Neural cell (in vitro differentiated cells): ENCODE measurements at regions not wholly inside any gene's neighbourhood (a gene's known extent, or its start where the extent isn't known, plus 50 kb on each side); places are given as distances from the start of the nearest gene placed in this dataset.

ENCODE experiments used
- H2AFZ ChIP-seq: fragments of 200-600, 300-800 bp; sonication (generic), shearing (Covaris generic); 2 replicates; pipeline ENCODE4 v1.6.0; 2014; ENCODE audit warnings: low read depth, mild to moderate bottlenecking, antibody characterized with exemption, low read length, moderate library complexity
- H3F3A ChIP-seq: fragments of 200-600 bp; shearing (Covaris generic); 2 replicates; pipeline ENCODE4 v1.6.1; 2016; ENCODE audit warnings: mild to moderate bottlenecking, moderate library complexity, mixed read lengths, antibody characterized with exemption, low read length; ENCODE audit not compliant: insufficient read depth, poor library complexity, severe bottlenecking
- H3K27ac ChIP-seq: fragments of 200-600, 300-800 bp; sonication (generic), shearing (Covaris generic); 2 replicates; pipeline ENCODE4 v1.5.1; 2014; ENCODE audit warnings: mild to moderate bottlenecking, low read length, moderate library complexity
- H3K27me3 ChIP-seq: fragments of 300-800, 200-600 bp; sonication (generic), shearing (Covaris generic); 2 replicates; pipeline ENCODE4 v1.6.0; 2014; ENCODE audit warnings: mild to moderate bottlenecking, low read depth, low read length, moderate library complexity; ENCODE audit not compliant: insufficient read depth
- H3K36me3 ChIP-seq: fragments of 300-800, 200-600 bp; sonication (generic), shearing (Covaris generic); 2 replicates; pipeline ENCODE4 v1.5.1; 2014; ENCODE audit warnings: mild to moderate bottlenecking, antibody characterized with exemption, low read length, moderate library complexity; ENCODE audit not compliant: insufficient read depth
- H3K4me2 ChIP-seq: fragments of 300-800, 200-600 bp; sonication (generic), shearing (Covaris generic); 2 replicates; pipeline ENCODE4 v1.6.0; 2014; ENCODE audit warnings: mild to moderate bottlenecking, low read length
- H3K4me3 ChIP-seq: fragments of 300-800, 200-600 bp; sonication (generic), shearing (Covaris generic); 2 replicates; pipeline ENCODE4 v1.5.1; 2014; ENCODE audit warnings: mild to moderate bottlenecking, low read length, moderate library complexity
- H3K79me2 ChIP-seq: fragments of 200-600 bp; shearing (Covaris generic); replicated peaks from 2 replicates; pipeline ENCODE4 v1.6.0; 2014; ENCODE audit warnings: mild to moderate bottlenecking, low read length, moderate library complexity; ENCODE audit not compliant: insufficient read depth
- H3K9ac ChIP-seq: fragments of 300-800, 200-600 bp; sonication (generic), shearing (Covaris generic); 2 replicates; pipeline ENCODE4 v1.6.1; 2016; ENCODE audit warnings: mild to moderate bottlenecking, low read length, mixed read lengths
- H3K9me2 ChIP-seq: fragments of 200-600 bp; shearing (Covaris generic); 2 replicates; pipeline ENCODE4 v1.6.1; 2016; ENCODE audit warnings: mild to moderate bottlenecking, low read length, mixed read lengths; ENCODE audit not compliant: insufficient read depth
- H3K9me3 ChIP-seq: fragments of 200-600, 300-800 bp; sonication (generic), shearing (Covaris generic); 2 replicates; pipeline ENCODE4 v1.6.1; 2016; ENCODE audit warnings: mild to moderate bottlenecking, mixed run types, low read length, moderate library complexity, mixed read lengths
- H4K20me1 ChIP-seq: fragments of 200-600 bp; shearing (Covaris generic); 2 replicates; pipeline ENCODE4 v1.6.1; 2016; ENCODE audit warnings: mild to moderate bottlenecking, mixed run types; ENCODE audit not compliant: insufficient read depth
- EP300 ChIP-seq: fragments of 450-650 bp; conservative IDR thresholded peaks from 2 replicates; pipeline ENCODE4 v1.6.1; 2014; ENCODE audit warnings: antibody characterized with exemption, mild to moderate bottlenecking, moderate library complexity; ENCODE audit not compliant: poor library complexity, severe bottlenecking
- EZH2 ChIP-seq: fragments of 200-600, 300-800 bp; shearing (Covaris generic), sonication (generic); IDR thresholded peaks from 2 replicates; pipeline ENCODE4 v1.6.1; 2014; ENCODE audit warnings: antibody characterized with exemption, low read length, borderline replicate concordance, mild to moderate bottlenecking; ENCODE audit not compliant: insufficient read depth, poor library complexity, severe bottlenecking
- MXI1 ChIP-seq: fragments of 450-650 bp; conservative IDR thresholded peaks from 2 replicates; pipeline ENCODE4 v1.6.1; 2014; ENCODE audit warnings: antibody characterized with exemption, mild to moderate bottlenecking; ENCODE audit not compliant: poor library complexity, severe bottlenecking
- POLR2AphosphoS5 ChIP-seq: IDR thresholded peaks from 2 replicates; pipeline ENCODE4 v1.6.1; 2012
- RAD21 ChIP-seq: fragments of 450-650 bp; conservative IDR thresholded peaks from 2 replicates; pipeline ENCODE4 v1.6.1; 2014; ENCODE audit warnings: antibody characterized with exemption, mild to moderate bottlenecking, moderate library complexity
- SMC3 ChIP-seq: fragments of 450-650 bp; conservative IDR thresholded peaks from 2 replicates; pipeline ENCODE4 v1.6.1; 2014; ENCODE audit warnings: antibody characterized with exemption, mild to moderate bottlenecking, moderate library complexity; ENCODE audit not compliant: poor library complexity
- TAF1 ChIP-seq: IDR thresholded peaks from 2 replicates; pipeline ENCODE4 v1.6.1; 2012; ENCODE audit warnings: low read depth
- TF ChIP-seq, protein P1 (sequence below): fragments of 450-650 bp; IDR thresholded peaks from 2 replicates; pipeline ENCODE4 v1.5.1; 2014; ENCODE audit warnings: antibody characterized with exemption, mild to moderate bottlenecking, moderate library complexity; ENCODE audit not compliant: poor library complexity, severe bottlenecking
- TF ChIP-seq, protein P2 (sequence below): IDR thresholded peaks from 2 replicates; pipeline ENCODE4 v1.6.1; 2012; ENCODE audit warnings: borderline replicate concordance

DNA sequence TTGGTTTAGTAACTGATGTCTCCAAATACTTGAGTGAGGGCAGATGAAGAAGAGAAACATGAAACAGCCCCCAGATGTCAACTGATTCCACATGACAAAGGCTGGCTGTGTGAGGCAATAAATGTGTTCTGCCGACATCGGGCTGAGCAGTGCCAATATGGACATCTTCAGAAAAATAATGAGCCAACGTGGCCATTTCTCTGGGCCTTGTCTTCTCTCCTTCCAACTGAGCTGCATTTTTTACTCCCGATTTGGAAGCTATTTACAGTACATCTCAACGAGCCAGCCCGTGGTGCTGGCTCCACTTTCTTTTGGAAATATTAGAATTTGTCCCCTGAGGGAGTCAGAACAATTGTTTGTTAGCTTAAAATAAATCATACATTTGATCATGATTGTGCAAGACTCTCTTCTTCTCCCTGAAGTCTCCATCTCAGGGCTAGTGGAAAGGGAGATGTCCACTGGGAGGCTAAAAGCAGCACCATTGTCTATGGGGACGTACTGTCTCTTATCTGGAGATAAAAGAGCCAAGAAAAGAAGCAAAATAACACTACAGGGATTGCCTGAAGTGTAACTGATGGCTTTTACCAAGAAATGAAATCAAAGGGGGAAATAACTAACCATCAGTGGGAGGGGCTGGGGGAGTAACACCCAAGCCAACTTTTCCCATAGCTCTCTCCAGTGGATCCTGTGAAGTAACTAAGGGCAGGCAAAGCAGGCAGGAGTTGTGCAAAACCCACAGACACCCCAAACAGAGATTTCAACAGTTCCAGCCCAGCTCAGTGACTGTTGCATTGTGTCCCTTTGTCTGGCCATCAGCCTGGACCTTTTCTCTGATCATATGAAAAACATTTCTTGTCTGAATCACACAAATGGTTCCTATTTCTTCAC lies 114.8 kb downstream of the RDH14 start:
- no peaks in the 10 kb centered on the region for H3F3A ChIP-seq
- TF ChIP-seq POLR2AphosphoS5 (no peak), SMC3 (no peak), EP300 (no peak), MXI1 (no peak), EZH2 (no peak), TAF1 (no peak), RAD21 (no peak)
- TF ChIP-seq, protein P1, sequence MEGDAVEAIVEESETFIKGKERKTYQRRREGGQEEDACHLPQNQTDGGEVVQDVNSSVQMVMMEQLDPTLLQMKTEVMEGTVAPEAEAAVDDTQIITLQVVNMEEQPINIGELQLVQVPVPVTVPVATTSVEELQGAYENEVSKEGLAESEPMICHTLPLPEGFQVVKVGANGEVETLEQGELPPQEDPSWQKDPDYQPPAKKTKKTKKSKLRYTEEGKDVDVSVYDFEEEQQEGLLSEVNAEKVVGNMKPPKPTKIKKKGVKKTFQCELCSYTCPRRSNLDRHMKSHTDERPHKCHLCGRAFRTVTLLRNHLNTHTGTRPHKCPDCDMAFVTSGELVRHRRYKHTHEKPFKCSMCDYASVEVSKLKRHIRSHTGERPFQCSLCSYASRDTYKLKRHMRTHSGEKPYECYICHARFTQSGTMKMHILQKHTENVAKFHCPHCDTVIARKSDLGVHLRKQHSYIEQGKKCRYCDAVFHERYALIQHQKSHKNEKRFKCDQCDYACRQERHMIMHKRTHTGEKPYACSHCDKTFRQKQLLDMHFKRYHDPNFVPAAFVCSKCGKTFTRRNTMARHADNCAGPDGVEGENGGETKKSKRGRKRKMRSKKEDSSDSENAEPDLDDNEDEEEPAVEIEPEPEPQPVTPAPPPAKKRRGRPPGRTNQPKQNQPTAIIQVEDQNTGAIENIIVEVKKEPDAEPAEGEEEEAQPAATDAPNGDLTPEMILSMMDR: no peak
- TF ChIP-seq, protein P2, sequence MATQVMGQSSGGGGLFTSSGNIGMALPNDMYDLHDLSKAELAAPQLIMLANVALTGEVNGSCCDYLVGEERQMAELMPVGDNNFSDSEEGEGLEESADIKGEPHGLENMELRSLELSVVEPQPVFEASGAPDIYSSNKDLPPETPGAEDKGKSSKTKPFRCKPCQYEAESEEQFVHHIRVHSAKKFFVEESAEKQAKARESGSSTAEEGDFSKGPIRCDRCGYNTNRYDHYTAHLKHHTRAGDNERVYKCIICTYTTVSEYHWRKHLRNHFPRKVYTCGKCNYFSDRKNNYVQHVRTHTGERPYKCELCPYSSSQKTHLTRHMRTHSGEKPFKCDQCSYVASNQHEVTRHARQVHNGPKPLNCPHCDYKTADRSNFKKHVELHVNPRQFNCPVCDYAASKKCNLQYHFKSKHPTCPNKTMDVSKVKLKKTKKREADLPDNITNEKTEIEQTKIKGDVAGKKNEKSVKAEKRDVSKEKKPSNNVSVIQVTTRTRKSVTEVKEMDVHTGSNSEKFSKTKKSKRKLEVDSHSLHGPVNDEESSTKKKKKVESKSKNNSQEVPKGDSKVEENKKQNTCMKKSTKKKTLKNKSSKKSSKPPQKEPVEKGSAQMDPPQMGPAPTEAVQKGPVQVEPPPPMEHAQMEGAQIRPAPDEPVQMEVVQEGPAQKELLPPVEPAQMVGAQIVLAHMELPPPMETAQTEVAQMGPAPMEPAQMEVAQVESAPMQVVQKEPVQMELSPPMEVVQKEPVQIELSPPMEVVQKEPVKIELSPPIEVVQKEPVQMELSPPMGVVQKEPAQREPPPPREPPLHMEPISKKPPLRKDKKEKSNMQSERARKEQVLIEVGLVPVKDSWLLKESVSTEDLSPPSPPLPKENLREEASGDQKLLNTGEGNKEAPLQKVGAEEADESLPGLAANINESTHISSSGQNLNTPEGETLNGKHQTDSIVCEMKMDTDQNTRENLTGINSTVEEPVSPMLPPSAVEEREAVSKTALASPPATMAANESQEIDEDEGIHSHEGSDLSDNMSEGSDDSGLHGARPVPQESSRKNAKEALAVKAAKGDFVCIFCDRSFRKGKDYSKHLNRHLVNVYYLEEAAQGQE: no peak

DNA sequence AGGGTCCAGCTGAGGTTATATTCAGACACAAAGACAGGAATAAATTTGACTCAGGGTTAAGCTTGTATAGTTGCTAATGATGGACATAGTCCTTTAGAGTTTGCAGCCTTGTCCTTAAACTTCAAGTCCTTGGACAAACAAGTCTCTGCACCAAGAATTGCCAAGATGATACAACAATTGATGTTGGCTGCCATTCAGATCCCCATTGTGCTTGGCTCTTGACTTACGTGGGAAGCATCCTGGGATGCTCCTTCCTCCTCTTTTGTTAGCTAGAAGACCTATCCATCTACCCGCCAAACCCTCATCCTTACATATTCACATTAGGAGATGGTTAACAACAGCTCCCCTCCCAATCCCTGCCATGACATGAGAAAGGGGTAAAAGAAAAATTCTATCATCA lies 115.6 kb downstream of the RDH14 start:
- no peak for TF ChIP-seq POLR2AphosphoS5
- TF ChIP-seq TAF1: no peak
- no peak for TF ChIP-seq RAD21
- TF ChIP-seq, protein P1: no peak
- no peak for TF ChIP-seq MXI1
- TF ChIP-seq SMC3: no peak
- TF ChIP-seq EZH2: no peak
- no peak for TF ChIP-seq EP300
- TF ChIP-seq, protein P2: no peak
- no peak overlapping the region for H3K9ac ChIP-seq
- H3K9me2 ChIP-seq: no peaks in the 10 kb centered on the region
- no peaks in the 10 kb centered on the region for H3K79me2 ChIP-seq
- no peak overlapping the region for H3K4me2 ChIP-seq
- H4K20me1 ChIP-seq: no peaks in the 10 kb centered on the region
- H3K27ac ChIP-seq: no peak overlapping the region
- H3F3A ChIP-seq: no peaks in the 10 kb centered on the region
- H3K36me3 ChIP-seq: no peaks in the 10 kb centered on the region
- H3K27me3 ChIP-seq: no peaks in the 10 kb centered on the region
- no peaks in the 10 kb centered on the region for H3K9me3 ChIP-seq
- H2AFZ ChIP-seq: no peak overlapping the region
- H3K4me3 ChIP-seq: no peak overlapping the region

More for the DNA sequence above, 114.8 kb downstream of the RDH14 start:
- no peak overlapping the region for H3K9ac ChIP-seq
- H2AFZ ChIP-seq: no peak overlapping the region
- H3K4me2 ChIP-seq: no peak overlapping the region
- no peaks in the 10 kb centered on the region for H3K36me3 ChIP-seq
- H4K20me1 ChIP-seq: no peaks in the 10 kb centered on the region
- no peaks in the 10 kb centered on the region for H3K27me3 ChIP-seq
- H3K27ac ChIP-seq: no peak overlapping the region
- no peaks in the 10 kb centered on the region for H3K9me2 ChIP-seq
- no peak overlapping the region for H3K4me3 ChIP-seq
- no peaks in the 10 kb centered on the region for H3K79me2 ChIP-seq
- H3K9me3 ChIP-seq: no peaks in the 10 kb centered on the region
